Endodermal cell (in vitro differentiated cells): ENCODE measurements at regions not wholly inside any gene's neighbourhood (a gene's known extent, or its start where the extent isn't known, plus 50 kb on each side); places are given as distances from the start of the nearest gene placed in this dataset.

Experiments used
- DNase-seq: peaks from one replicate; pipeline ENCODE4 v3.0.0-alpha.2; 2017
- H3K27ac ChIP-seq: 2 replicates; pipeline ENCODE4 v1.5.1; 2013; ENCODE audit warnings: mild to moderate bottlenecking, low read depth, low read length, moderate library complexity
- H3K27me3 ChIP-seq: 2 replicates; pipeline ENCODE4 v1.6.1; 2013; ENCODE audit warnings: mild to moderate bottlenecking, low read length, moderate library complexity; ENCODE audit not compliant: insufficient read depth, control insufficient read depth, poor library complexity, severe bottlenecking
- H3K36me3 ChIP-seq: 2 replicates; pipeline ENCODE4 v1.7.0; 2013; ENCODE audit warnings: mild to moderate bottlenecking, low read length, moderate library complexity; ENCODE audit not compliant: control insufficient read depth, insufficient read depth
- H3K4me1 ChIP-seq: one replicate; pipeline ENCODE4 v1.7.0; 2013; ENCODE audit warnings: low read length; ENCODE audit not compliant: control insufficient read depth, insufficient read depth
- H3K4me3 ChIP-seq: 2 replicates; pipeline ENCODE4 v1.5.1; 2013; ENCODE audit warnings: mild to moderate bottlenecking, low read length, moderate library complexity
- H3K9ac ChIP-seq: 2 replicates; pipeline ENCODE4 v1.6.1; 2013; ENCODE audit warnings: mild to moderate bottlenecking, low read length, moderate library complexity; ENCODE audit not compliant: poor library complexity, severe bottlenecking; ENCODE audit errors: extremely low read depth
- H3K9me3 ChIP-seq: 2 replicates; pipeline ENCODE4 v1.6.1; 2013; ENCODE audit warnings: mild to moderate bottlenecking, low read length, moderate library complexity; ENCODE audit not compliant: control insufficient read depth
- H3K27ac Mint-ChIP-seq: 2 replicates; pipeline ENCODE4 v1.8.0; 2020; ENCODE audit warnings: mixed read lengths
- H3K27me3 Mint-ChIP-seq: 2 replicates; pipeline ENCODE4 v1.8.0; 2021; ENCODE audit warnings: mild to moderate bottlenecking, mixed read lengths; ENCODE audit not compliant: insufficient read depth
- H3K36me3 Mint-ChIP-seq: 2 replicates; pipeline ENCODE4 v1.8.0; 2020; ENCODE audit warnings: low read depth, mixed read lengths
- H3K4me1 Mint-ChIP-seq: 2 replicates; pipeline ENCODE4 v1.8.0; 2020; ENCODE audit warnings: mixed read lengths
- H3K4me3 Mint-ChIP-seq: 2 replicates; pipeline ENCODE4 v1.8.0; 2020; ENCODE audit warnings: mild to moderate bottlenecking, moderate library complexity, mixed read lengths
- H3K9me3 Mint-ChIP-seq: 2 replicates; pipeline ENCODE4 v1.8.0; 2020; ENCODE audit warnings: mild to moderate bottlenecking, mixed read lengths
- CTCF ChIP-seq: fragments of 200-600 bp; sonication (generic); conservative IDR thresholded peaks from 2 replicates; pipeline ENCODE4 v1.5.0; 2021; ENCODE audit warnings: antibody characterized with exemption, mild to moderate bottlenecking
- WGBS, 2 experiments: methylation state at CpG; one replicate each; pipeline versions ENCODE4 v1.1.5 to v1.1.7; 2013; ENCODE audit warnings: missing lambda C conversion rate in 2 of 2, mixed read lengths in 1 of 2; ENCODE audit not compliant: insufficient coverage in 1 of 2, insufficient read length in 1 of 2; 5-methylcytosine and 5-hydroxymethylcytosine counted together

GRCh38 chr10:3534433-3534832 is 250.6 kb downstream of the KLF6 start:
- Histone ChIP-seq H3K27ac (no peak overlapping the region), H3K9ac (no peak overlapping the region), H3K4me1 (no peaks in the 10 kb centered on the region), H3K4me3 (no peak overlapping the region), H3K27me3 (no peaks in the 10 kb centered on the region), H3K36me3 (no peaks in the 10 kb centered on the region), H3K9me3 (no peaks in the 10 kb centered on the region)
- Mint-ChIP-seq H3K36me3 (no peaks in the 10 kb centered on the region), H3K27ac (no peak overlapping the region), H3K4me1 (peaks cover 4% of the 10 kb centered on the region), H3K4me3 (no peak overlapping the region), H3K9me3 (no peaks in the 10 kb centered on the region), H3K27me3 (no peaks in the 10 kb centered on the region)
- no peak for TF ChIP-seq CTCF
- no peak for DNase-seq
- WGBS, 2 experiments: 93 to 94% methylated on average over 8 to 10 of the region's 10 CpGs

- no peak for DNase-seq
- H3K36me3 ChIP-seq: no peaks in the 10 kb centered on the region
- TF ChIP-seq CTCF: no peak
- 80 to 94% methylated on average over 1 to 3 of the region's 3 CpGs for WGBS, 2 experiments
- H3K4me1 ChIP-seq: no peaks in the 10 kb centered on the region
- Mint-ChIP-seq H3K27me3 (no peaks in the 10 kb centered on the region), H3K9me3 (no peaks in the 10 kb centered on the region), H3K36me3 (no peaks in the 10 kb centered on the region), H3K27ac (no peak overlapping the region), H3K4me1 (no peaks in the 10 kb centered on the region), H3K4me3 (no peak overlapping the region)
- no peak overlapping the region for H3K4me3 ChIP-seq
- no peak overlapping the region for H3K9ac ChIP-seq
- H3K27ac ChIP-seq: no peak overlapping the region
- H3K9me3 ChIP-seq: no peaks in the 10 kb centered on the region
- H3K27me3 ChIP-seq: no peaks in the 10 kb centered on the region
These were observed 251.7 kb downstream of the KLF6 start for GRCh38 chr10:3533296-3533695.

- H3K27ac Mint-ChIP-seq: no peak overlapping the region
- Histone ChIP-seq H3K9ac (no peak overlapping the region), H3K36me3 (no peaks in the 10 kb centered on the region), H3K9me3 (no peaks in the 10 kb centered on the region), H3K27me3 (no peaks in the 10 kb centered on the region), H3K4me3 (no peak overlapping the region), H3K27ac (no peak overlapping the region), H3K4me1 (no peaks in the 10 kb centered on the region)
- H3K36me3 Mint-ChIP-seq: no peaks in the 10 kb centered on the region
- no peaks in the 10 kb centered on the region for H3K9me3 Mint-ChIP-seq
- no peak for DNase-seq
- WGBS, 2 experiments: 93 to 97% methylated on average over 11 to 12 of the region's 12 CpGs
- no peak for TF ChIP-seq CTCF
- H3K4me1 Mint-ChIP-seq: no peaks in the 10 kb centered on the region
- no peak overlapping the region for H3K4me3 Mint-ChIP-seq
- no peaks in the 10 kb centered on the region for H3K27me3 Mint-ChIP-seq
These were observed 252.4 kb downstream of the KLF6 start for GRCh38 chr10:3532644-3533043.
